ENCODE measurements at regions not wholly inside any gene's neighbourhood (a gene's known extent, or its start where the extent isn't known, plus 50 kb on each side); places are given as distances from the start of the nearest gene placed in this dataset.

- H3K27me3 ChIP-seq (ENCODE audit: control insufficient read depth, insufficient read depth, low read length), result no peaks in the 10 kb centered on the region
- ChIA-PET POLR2A (no interaction called here), CTCF (interaction anchor here (0.7 to 1.4 kb wide), 4 partner anchors 10 to 365 kb away, joined by 3 to 6 read pairs (median 4); no protein-coding TSS in a partner anchor)
- DNase-seq (ENCODE audit: low read depth), result no peak
- TF ChIP-seq, protein P1, sequence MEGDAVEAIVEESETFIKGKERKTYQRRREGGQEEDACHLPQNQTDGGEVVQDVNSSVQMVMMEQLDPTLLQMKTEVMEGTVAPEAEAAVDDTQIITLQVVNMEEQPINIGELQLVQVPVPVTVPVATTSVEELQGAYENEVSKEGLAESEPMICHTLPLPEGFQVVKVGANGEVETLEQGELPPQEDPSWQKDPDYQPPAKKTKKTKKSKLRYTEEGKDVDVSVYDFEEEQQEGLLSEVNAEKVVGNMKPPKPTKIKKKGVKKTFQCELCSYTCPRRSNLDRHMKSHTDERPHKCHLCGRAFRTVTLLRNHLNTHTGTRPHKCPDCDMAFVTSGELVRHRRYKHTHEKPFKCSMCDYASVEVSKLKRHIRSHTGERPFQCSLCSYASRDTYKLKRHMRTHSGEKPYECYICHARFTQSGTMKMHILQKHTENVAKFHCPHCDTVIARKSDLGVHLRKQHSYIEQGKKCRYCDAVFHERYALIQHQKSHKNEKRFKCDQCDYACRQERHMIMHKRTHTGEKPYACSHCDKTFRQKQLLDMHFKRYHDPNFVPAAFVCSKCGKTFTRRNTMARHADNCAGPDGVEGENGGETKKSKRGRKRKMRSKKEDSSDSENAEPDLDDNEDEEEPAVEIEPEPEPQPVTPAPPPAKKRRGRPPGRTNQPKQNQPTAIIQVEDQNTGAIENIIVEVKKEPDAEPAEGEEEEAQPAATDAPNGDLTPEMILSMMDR (IDR thresholded peaks at IDR 0.05; ENCODE audit: insufficient read depth, low read depth, low read length), result no peak
- no peak overlapping the region for H3K4me3 ChIP-seq (ENCODE audit: low read depth, low read length)
- H3K36me3 ChIP-seq (ENCODE audit: control insufficient read depth, insufficient read depth, low read length), result no peaks in the 10 kb centered on the region
These were observed 50.2 kb upstream of the CAST start for GRCh38 chr5:96611946-96612345.

Measured in BJ (cell line).